B cell (primary cell): ENCODE measurements at regions not wholly inside any gene's neighbourhood (a gene's known extent, or its start where the extent isn't known, plus 50 kb on each side); places are given as distances from the start of the nearest gene placed in this dataset.

ENCODE experiments used
- CTCF ChIP-seq: fragments of 200-600 bp; IDR thresholded peaks from one replicate; pipeline ENCODE4 v1.8.0; 2022; ENCODE audit warnings: antibody characterized with exemption, mild to moderate bottlenecking
- EZH2 ChIP-seq: IDR thresholded peaks from 2 replicates; pipeline ENCODE4 v1.6.1; 2012; ENCODE audit warnings: borderline replicate concordance, low read depth, mild to moderate bottlenecking, moderate library complexity, low read length; ENCODE audit not compliant: insufficient read depth, poor library complexity, severe bottlenecking

- TF ChIP-seq CTCF (no peak), EZH2 (no peak)
Measured at GRCh38 chr2:83054751-83055150, 1404.3 kb downstream of the SUCLG1 start.
